Neural progenitor cell (in vitro differentiated cells): ENCODE measurements at regions not wholly inside any gene's neighbourhood (a gene's known extent, or its start where the extent isn't known, plus 50 kb on each side); places are given as distances from the start of the nearest gene placed in this dataset. TPM values are rescaled to one million over a fixed set of nuclear protein-coding genes. Genes with fewer than 3 reads are reported as not detected.

ENCODE experiments used
- small RNA-seq: library from RNA; depleted of rRNA; stranded (forward); fragments of <200 nt; gene quantifications from one replicate; pipeline ENCODE3, GENCODE V24; 2015

Small RNA genes in the stretch of these regions (small RNA-seq; reads per million reads assigned to genes)
- gene RNU4ATAC17P = not detected
